Panc1 (cell line): ENCODE measurements at regions not wholly inside any gene's neighbourhood (a gene's known extent, or its start where the extent isn't known, plus 50 kb on each side); places are given as distances from the start of the nearest gene placed in this dataset.

Experiments used
- CTCF ChIP-seq: fragments of 450-650 bp; IDR thresholded peaks from 2 replicates; pipeline ENCODE4 v1.5.1; 2017; ENCODE audit warnings: mild to moderate bottlenecking
- TCF7L2 ChIP-seq: IDR thresholded peaks from 2 replicates; pipeline ENCODE4 v1.6.1; 2011; ENCODE audit warnings: mild to moderate bottlenecking, low read depth, low read length, inconsistent platforms
- TF ChIP-seq, protein P1 (sequence below), 2 experiments: IDR thresholded peaks; 2 replicates each; pipeline ENCODE4 v1.6.1; 2011 to 2012; ENCODE audit warnings: low read depth in 2 of 2, control low read depth in 1 of 2, low read length in 1 of 2, mild to moderate bottlenecking in 1 of 2, moderate library complexity in 1 of 2; ENCODE audit not compliant: insufficient read depth in 1 of 2

DNA sequence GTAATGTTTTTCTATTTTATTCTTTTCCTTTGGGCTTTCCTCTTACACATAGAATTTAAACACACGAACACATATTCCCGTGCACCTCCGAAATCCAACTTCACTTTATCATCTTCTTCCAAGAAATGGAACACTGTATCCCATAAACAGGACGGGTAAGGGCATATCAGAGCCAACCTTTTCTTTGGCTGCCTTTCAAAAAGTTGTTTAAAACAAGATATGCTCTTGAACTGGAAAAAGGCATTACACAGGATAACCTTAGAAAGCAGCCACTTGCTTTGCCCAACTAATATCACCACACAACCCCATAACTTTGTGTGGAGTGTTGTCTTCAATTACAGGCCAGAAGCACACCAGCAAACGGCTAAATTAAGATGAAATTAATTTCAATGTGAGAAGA, 65.3 kb upstream of the CDKN3 start:
- no peak for TF ChIP-seq CTCF
- TF ChIP-seq, protein P1, sequence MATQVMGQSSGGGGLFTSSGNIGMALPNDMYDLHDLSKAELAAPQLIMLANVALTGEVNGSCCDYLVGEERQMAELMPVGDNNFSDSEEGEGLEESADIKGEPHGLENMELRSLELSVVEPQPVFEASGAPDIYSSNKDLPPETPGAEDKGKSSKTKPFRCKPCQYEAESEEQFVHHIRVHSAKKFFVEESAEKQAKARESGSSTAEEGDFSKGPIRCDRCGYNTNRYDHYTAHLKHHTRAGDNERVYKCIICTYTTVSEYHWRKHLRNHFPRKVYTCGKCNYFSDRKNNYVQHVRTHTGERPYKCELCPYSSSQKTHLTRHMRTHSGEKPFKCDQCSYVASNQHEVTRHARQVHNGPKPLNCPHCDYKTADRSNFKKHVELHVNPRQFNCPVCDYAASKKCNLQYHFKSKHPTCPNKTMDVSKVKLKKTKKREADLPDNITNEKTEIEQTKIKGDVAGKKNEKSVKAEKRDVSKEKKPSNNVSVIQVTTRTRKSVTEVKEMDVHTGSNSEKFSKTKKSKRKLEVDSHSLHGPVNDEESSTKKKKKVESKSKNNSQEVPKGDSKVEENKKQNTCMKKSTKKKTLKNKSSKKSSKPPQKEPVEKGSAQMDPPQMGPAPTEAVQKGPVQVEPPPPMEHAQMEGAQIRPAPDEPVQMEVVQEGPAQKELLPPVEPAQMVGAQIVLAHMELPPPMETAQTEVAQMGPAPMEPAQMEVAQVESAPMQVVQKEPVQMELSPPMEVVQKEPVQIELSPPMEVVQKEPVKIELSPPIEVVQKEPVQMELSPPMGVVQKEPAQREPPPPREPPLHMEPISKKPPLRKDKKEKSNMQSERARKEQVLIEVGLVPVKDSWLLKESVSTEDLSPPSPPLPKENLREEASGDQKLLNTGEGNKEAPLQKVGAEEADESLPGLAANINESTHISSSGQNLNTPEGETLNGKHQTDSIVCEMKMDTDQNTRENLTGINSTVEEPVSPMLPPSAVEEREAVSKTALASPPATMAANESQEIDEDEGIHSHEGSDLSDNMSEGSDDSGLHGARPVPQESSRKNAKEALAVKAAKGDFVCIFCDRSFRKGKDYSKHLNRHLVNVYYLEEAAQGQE (IDR thresholded peaks at IDR 0.05; ENCODE audit: insufficient read depth in 1 of 2, low read depth in 2 of 2, low read length in 1 of 2), result no peak
- TF ChIP-seq TCF7L2, result no peak
